Activated gamma-delta T cell treated with anti-CD3 and anti-CD28 coated beads, Interleukin-2, amount 50 U/mL, for 16 hours (primary cell): ENCODE measurements at regions not wholly inside any gene's neighbourhood (a gene's known extent, or its start where the extent isn't known, plus 50 kb on each side); places are given as distances from the start of the nearest gene placed in this dataset.

Source experiments
- DNase-seq: peaks from one replicate; pipeline ENCODE4 v3.0.0-alpha.2; 2020; ENCODE audit warnings: low read depth

DNA sequence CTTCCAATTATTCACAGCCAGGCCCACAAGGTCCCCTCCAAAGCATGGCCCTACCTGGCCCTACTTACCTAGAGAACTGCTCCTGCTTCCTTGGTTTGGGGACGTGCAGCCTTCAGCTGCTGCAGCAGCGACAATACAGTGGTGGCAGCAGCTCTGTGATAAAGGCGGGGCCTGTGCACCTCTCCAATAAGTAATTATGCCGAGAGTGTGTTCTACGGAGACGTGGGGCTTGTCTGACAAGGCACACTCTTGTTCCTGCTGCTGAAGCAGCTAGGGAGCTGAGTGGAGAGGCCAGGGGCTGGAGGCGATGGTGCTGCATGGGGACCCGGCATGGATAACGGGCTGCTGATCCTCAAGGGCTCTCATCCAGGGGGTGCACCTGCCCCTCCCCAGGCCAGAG lies 98.0 kb upstream of the THY1 start:
- no peak for DNase-seq

DNA sequence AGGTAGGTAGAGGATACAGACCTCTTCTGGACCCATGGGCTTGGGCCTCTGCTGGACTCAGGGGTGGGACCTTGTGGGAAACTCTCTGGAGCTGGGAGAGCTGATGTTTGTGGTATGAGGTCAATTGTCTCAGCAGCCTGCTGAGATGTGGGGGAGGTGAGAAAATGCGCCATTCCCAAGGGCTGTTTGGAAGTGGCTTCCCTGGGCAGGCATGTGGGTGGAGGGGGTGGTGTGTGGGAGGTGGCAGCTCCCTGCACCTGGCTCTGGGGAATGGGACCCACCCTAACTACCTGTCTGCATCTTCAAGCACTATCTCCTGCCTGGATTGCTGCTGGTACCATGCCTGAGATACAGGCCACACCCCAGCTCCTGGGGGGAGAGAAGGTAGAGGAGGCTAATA lies 97.4 kb upstream of the THY1 start:
- DNase-seq: no peak

DNA sequence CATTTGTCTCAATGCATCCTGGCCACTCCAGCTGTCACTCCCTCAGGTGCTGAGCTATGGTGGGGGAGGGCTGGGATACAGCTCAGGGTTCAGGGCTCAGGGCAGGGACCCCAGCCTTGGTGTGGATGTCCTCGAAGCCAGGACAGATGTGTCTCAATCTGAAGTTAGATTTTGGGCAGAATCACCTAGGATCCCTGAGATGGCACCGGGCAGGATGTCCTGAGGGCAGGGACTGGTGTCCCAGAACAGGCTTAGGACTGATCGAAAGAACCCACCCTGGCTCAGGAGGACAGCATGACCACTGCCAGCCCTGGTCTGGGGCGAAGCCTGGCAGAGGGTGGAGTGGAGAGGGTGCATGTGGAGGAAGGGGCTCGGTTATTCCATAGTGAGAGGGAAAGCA lies 96.8 kb upstream of the THY1 start:
- no peak for DNase-seq

DNA sequence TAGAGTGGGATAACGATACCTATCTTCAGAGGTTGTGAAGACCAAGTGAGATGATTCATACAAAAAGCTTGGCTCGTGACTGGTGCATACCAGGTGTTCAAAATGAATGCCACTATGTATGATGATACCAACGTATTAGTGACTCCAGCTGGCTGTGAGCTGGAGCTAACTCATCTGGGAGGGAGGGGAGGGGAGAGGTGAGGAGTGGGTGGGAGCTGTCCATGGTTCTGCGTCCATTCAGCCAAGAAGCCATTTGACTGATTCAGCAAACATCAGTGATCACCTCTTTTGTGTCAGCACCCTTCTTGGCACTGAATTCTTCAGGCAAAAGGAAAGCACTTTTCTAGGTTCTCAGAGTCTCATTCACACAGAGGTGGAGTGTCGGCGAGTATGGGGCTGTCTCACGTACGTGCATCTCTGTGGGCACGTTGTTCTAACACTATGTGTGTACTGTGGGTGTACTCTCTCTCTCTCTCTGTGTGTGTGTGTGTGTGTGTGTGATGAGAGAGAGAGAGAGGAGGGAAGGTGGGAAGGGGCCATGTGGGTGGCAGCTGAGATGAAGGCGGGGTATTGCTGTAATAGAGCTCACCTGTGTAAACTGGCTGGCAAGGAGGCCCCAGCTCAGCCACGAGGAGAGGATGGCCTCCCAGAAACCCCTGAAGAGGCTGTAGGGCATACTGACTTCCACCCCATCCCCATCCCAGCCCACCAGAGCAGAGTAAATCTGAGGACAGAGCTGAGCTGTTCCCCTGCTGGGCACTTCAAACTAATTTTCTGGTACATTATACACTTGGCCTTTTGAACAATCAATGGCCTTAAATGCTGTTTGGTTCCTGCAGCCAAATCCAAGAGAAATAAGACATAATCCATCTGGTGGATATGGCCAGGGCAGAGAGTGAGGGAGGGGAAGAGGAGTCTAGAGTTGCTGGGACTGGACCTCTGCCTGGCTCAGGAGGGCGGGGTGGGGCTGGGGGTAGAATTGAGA lies 96.1 kb upstream of the THY1 start:
- DNase-seq: no peak

DNA sequence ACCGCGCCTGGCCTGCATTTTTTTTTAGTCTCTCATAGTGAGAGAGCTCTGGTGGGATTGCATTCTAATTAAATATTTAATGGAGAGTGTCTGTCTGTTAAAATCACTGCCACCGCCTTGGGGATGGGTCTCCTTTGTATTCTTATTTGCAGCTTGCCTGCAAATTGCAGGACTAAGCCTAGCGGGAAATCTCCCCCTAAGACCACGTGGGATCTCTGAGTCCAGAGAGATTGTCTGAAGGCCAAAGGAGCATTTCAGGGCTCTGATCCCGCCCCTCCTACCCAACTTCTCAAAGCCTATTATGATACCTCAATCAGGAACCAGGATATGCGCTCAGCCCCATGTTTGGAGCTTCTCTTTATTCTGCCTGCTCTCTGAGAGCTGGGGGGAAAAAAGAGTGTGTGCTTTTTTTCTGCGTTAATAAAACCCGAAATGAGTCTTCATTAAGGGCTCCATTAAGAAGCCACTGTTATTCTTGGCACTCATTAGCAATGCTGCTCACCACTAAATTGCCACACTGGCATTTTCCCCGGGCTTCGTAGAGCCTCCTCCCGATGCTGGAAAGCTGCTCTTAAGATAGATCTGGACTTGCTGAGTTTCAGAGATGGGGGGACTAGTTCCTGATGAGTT lies 92.9 kb upstream of the THY1 start:
- DNase-seq: no peak

DNA sequence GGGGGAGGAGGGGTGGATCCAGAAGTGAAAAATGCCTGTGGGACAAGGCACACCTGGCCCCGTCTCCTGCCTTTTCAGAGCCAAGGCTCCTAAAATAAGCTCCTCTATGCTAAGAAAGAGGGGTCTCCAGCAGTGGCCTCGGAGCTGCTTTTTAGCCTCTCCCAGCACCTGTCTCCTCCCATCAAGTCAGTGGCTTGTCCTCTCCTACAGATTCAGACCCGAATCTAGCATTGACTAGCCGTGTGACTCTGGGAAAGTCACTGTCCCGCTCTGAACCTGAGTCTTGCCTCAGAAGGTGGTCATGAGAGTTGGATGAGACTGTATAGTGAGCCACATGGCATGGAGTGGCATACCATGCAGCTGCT lies 90.8 kb upstream of the THY1 start:
- DNase-seq: no peak

DNA sequence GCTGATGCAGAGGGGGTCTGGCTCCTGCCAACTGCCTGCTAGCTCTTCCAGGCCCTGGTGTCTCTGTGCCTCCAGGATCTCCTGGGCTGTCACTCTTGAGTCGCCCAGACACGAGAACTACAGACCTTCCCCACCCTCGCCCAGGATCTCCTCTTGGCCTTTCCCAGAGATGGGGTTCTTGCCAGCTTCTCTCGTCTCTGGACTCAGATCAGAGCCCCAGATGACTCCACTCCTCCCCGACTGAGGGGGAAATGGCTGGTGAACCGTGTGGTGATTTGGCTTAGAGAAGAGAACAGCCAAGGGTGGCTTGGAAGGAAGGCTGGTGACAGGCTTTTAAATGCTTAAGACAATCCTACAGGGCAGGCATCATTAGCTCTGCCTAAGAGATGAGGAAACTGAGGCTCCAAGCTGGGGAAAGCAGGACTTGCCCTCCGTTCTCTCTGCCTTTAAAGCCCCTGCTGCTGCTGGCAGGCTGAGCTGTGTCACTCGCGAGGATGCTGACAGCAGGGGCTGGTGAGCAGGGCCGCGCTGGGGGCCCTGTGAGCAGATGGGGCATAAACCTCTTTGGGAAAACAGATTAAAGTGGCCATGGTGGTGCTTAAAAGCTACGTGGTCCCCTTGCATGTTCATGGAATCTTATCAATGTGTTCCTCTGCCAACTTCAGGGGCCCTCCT lies 90.3 kb upstream of the THY1 start:
- no peak for DNase-seq

DNA sequence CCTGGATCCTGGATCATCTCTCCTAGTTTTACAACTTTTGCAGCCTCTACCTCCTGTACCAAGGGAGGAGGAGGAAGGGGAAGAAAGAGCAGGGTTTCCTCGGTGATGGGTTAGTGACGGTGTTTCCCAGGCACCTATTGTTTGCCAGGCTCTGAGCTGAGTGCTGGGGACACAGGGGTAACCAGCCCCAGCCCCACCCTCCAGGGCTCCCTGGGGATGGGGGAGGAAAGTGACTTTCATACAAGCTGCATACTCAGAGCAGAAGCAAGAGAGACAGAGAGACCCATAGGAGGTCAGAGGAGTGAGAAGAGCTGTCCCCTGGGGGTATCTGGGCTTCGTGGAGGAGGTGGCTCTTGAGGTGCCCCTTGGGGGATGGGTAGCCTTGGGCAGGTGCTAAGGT lies 89.4 kb upstream of the THY1 start:
- no peak for DNase-seq

DNA sequence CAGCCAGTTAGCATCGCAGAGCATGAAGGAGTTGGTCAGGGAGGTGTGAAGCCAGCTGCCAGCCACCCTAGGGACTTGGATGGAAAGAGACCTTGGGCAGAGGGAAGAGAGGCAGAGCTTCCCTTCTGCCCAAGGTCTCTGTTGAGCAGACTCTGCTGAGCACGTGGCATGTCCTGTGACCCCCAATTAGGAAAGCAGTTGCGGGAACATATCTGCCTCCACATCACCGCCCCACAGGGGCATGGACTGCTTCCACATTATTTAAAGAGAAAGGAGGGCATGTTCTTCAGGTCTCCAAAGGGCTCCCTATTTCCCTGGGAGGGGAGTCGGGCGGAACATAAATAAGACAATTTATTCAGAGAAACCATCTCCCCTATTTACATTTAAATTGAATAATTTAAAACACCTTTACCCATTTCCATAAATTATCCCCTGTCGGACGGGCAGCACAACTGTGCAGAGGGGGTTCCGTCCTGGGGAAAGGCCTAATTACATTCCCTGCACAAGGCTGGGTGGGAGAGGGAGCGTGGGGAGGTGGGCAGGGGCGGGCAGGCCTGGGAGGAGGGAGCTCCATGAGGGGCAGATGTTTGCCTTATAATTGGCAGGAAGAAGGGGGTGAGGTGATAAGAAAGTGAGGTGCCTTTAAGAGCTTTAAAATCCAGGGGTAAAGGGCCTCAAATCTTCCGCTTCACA lies 88.8 kb upstream of the THY1 start:
- DNase-seq: no peak

DNA sequence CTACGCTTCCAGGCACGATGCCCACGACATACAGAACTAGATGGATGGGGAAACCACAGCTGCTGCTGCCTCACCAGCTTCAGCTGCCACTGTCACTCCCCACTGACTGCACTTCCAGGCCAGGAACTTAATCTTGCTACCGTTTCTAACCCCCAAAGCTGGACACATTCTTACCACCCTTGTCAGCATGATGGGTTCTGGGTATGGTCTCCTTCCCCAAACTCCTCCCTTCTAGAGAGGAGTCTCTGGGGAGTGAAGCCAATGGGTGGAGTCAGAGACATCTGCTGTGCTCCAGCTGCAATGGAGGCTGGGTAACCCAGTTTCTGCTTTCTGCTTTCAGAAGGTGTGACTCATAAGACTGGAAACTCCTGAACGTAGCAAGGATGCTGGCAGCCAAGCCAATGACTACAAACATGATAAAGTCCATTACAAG lies 87.0 kb upstream of the THY1 start:
- no peak for DNase-seq

DNA sequence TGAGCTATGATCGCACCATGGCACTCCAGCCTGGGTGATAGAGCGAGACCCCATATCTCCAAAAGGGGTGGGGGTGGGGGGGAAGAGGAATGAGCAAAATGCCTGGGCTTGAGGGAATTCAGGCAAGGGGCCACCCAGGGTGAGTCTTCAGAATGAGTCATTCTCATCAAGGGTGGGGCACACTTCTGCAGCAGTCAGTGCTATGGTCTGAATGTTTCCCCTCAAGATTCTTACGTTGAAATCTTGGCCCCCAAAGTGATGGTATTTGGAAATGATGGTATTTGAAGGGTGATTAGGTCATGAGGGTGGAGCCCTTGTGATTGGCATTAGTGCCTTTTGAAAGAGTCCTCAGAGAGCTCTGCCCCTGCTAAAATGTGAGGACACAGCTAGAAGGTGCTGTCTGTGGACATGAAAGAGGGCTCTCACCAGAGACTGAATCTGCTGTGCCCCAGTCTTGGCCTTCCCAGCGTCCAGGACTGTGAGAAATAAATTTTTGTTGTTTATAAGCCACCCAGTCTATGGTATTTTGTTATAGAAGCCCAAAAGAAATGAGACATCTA lies 86.4 kb upstream of the THY1 start:
- no peak for DNase-seq

DNA sequence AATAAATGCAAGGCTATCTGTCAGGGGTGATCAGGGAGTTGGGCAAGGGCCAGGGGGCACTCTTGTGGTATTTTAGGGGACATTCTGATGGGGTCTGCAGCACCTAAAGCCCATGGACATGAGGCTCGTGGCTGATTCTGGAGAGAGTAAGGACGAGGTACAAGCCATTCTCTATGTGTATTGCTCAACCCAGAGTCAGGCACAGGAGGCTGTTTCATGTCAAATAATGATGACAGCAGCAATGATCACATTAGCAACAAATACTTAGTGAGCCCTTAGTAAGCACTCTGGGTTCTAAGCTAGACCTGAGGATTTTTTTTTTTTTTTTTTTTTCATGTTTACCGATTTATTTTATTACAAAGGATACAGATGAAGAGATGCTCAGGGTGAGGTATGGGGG lies 83.5 kb upstream of the THY1 start:
- no peak for DNase-seq

DNA sequence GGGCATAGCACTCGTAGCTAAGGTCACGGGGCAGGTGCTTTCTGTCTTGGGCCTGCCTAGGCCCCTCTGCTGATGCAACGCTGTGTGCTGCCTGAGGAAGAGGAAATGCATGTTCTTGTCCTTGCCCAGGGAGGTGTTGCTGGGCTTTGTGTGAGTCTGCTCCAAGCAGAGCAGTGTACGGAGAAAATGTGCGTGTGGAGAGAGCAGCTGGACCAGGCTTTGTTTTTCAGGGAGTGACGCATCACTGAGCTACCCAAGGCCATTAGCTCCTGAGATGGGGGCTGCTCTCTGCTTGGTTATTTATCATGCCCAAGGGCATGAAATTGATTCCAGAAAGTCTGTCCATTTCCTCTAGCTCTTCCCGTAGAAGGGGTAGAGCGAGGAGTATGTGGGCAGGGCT lies 82.9 kb upstream of the THY1 start:
- no peak for DNase-seq

DNA sequence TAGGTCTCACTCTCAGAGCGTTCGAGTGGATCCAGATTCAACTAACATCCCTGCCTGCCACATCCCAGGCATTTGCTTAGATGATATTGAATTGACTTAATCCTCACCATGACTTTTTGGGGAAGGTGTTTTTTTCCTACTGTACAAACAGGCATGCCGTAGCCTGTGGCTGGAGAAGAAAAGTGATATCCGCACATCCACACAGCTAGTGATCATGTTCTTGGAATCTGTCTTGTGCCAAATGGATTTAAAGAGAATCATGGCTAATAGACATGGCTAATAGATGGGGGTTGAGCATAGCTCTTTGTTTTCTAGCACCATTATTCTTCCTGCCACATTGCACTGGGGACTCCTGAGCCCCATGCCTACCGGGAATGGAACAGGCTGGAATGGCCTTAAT lies 82.1 kb upstream of the THY1 start:
- DNase-seq: no peak

DNA sequence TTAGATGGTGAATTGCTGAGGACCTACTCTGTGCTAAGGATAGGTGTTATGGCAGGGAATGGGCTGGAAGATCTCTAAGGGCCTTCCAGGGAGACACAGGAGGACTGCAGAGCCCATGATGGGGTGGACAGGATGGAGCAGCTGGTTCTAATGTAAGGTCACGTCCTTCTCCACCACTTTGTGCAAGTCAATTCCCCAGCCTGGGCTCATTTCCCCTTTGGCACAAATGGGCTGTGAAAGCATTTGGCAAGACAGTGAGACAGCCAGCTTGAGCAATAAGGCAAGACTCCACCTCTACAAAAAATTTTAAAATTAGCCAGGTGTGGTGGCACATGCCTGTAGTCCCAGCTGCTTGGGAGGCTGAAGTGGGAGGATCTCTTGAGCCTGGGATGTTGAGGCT lies 81.4 kb upstream of the THY1 start:
- no peak for DNase-seq

DNA sequence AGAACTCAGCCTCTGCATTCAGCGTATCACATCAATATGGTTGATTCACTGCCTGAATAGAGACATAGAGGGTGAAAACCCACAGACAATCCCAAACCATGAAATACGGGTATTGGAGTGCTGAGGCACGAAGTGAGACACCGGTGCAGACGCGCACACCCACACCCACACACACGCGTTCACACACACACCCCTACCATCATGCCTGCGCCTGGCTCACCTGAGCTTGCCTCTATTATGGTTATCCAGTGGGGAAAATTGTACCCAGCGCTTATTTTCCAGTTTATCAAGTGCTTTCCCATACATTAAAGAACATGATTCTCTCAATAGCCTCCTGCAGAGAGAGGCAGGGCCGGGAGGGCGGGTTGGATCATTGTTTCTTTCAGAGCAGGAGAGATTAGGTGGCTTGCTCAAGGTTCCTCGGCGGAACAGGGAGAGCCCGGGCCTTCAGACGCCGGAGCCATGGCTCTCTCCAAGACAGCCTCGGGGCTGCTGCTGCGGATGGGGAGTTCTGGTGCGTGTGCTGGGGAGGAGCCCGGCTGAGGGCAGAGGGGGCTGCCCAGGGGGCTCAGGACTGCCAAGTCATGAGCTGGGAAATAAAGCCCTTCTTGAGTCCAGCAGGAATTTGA lies 78.9 kb upstream of the THY1 start:
- DNase-seq: no peak

DNA sequence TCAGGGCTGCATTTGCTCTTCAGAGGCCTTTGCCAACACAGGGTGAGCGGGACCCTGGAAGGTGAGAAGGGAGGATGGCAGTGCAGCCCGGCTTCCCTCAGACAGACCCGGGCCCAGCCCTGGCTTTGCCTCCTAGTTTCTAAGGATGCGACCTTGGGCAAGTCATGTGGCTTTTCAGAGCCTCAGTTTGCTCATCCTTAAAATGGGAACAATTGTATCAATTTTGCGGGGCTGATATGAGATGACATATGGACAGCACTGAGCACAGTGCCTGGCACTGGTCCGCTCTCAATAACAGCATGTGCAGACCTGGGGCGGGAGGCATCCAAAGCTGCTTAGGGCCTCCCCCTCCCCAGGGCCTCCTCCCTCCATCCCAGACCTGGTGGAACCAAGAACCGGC lies 74.7 kb upstream of the THY1 start:
- DNase-seq: no peak

DNA sequence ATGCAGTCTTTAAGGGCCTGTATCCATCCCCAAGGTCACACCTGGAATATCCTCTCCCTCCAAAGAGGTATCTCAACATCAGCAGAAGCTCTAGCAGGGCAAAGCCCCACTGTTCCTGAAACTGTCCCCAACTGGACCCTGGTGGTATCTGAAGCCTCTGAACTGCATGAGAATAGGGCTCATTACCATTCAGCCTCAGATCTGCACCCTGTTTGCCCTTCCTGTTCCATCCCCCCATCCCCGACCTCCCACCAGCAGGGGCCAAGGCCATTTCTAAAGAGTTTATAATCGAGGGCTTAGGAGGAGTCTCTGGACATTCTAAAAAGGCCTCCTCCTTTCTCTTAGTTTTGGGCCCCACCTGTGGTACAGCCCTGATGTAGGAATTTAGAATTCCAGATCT lies 74.0 kb upstream of the THY1 start:
- DNase-seq: no peak

DNA sequence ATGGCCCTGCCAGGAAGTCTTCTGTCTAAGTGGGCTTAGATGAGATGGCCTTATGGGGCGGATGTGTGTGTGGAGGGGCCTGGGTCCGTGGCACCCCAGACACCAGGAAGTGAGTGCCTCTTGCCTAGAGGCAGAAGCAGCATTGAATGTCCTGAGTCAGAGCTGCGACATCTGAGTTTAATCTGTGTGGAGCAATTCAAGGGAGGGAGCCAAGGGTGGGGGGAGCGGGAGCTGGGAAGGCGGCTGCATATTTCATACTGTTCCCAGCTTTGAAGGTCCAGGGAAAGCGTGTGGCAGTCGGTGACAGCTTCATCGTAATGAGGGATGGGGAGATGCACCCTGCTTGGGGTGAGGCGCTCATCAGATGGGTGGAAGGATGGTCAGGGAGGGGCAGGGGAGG lies 73.5 kb upstream of the THY1 start:
- DNase-seq: no peak

DNA sequence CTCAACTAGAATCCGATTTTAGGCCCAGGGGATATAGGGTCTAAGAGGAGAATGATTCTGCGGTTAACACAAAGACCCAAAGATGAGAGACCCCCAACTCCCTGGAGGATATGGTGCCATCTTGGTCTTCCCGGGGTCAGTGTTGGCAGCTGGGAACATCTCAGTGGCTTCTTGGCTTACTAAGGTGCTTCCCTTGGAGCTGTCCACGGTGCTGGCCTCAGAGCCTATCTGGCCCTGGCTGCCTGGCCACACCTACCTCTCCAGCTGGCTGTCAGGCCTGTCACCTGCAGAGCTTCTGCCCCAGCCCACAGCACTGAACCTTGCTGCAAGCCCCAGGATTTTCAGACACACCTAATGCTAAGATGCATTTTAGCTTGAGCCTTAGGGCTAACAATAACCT lies 70.7 kb upstream of the THY1 start:
- DNase-seq: no peak

DNA sequence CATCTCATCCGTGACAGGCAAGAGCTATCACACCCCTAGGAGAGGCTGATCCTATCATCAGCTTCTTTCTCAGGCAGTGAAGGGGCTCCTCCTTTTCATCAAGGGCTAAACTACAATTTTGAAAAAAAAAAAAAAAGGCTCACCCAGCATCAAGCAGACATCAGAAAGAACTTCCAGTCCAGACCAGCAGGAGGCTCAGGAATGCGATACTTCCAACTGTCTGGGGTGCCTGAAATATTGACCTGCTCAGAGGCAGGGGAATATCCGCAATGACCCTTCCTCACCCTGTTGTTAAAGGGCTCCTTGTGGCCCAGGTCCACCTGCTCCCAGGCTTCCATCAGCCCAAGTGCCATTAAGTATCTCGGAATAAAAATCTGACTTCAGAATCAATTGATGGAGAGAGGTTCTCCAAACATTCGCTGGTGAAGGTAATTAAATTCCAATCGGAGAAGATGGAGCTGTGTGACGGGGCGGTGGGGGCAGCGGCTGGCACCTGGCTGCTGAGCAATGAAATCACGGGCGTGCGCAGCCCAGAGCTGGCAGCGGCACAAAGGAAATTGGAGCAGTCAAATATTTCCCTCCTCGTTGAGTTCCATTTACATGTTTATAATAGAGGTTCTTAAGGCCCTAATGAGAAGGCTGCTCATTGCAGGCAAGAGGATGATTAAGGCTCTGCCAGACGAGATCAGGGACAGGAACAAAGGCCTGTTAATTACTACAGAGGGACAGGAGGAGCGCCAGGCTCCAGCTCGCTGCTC lies 69.0 kb upstream of the THY1 start:
- no peak for DNase-seq
